MV-4-11 (cell line): ENCODE measurements at regions not wholly inside any gene's neighbourhood (a gene's known extent, or its start where the extent isn't known, plus 50 kb on each side); places are given as distances from the start of the nearest gene placed in this dataset.
A peak's percentile ranks its signal among the peaks of the same experiment; 100 is the strongest.
"Not testable (repeated sequence)": the region's sequence is repeated elsewhere in the genome, so short reads cannot be mapped to it uniquely, and the experiment has no call there.

Experiments
- DNase-seq: peaks from one replicate; lab custom pipeline; 2025; lab: John Stamatoyannopoulos, UW

- no peak for DNase-seq
Observed at GRCh38 chr21:35399706-35400105, 350.6 kb upstream of the RUNX1 start.

- DNase-seq: no peak
Observed at GRCh38 chr21:35399002-35399530, 350.0 kb upstream of the RUNX1 start.

GRCh38 chr21:35398346-35398982, 349.4 kb upstream of the RUNX1 start:
- DNase-seq: no peak

- no peak for DNase-seq
Observed at GRCh38 chr21:35397781-35398180, 348.7 kb upstream of the RUNX1 start.

- DNase-seq: no peak
Observed at GRCh38 chr21:35396655-35397054, 347.6 kb upstream of the RUNX1 start.

GRCh38 chr21:35395728-35396127, 346.6 kb upstream of the RUNX1 start:
- DNase-seq: peak; percentile 68

GRCh38 chr21:35394634-35395369, 345.7 kb upstream of the RUNX1 start:
- peak; percentile 91 for DNase-seq

- DNase-seq: no peak
Observed at GRCh38 chr21:35394049-35394448, 344.9 kb upstream of the RUNX1 start.

- DNase-seq: peak; percentile 25
Observed at GRCh38 chr21:35390013-35390776, 341.1 kb upstream of the RUNX1 start.

GRCh38 chr21:35386491-35387079, 337.5 kb upstream of the RUNX1 start:
- no peak for DNase-seq

GRCh38 chr21:35384375-35384774, 335.3 kb upstream of the RUNX1 start:
- no peak for DNase-seq

GRCh38 chr21:35382696-35383095, 333.6 kb upstream of the RUNX1 start:
- DNase-seq: no peak

GRCh38 chr21:35381743-35382310, 332.7 kb upstream of the RUNX1 start:
- DNase-seq: no peak

GRCh38 chr21:35380304-35380703, 331.2 kb upstream of the RUNX1 start:
- DNase-seq: not testable (repeated sequence)

- no peak for DNase-seq
Observed at GRCh38 chr21:35378881-35379280, 329.8 kb upstream of the RUNX1 start.

- DNase-seq: no peak
Observed at GRCh38 chr21:35377505-35378090, 328.5 kb upstream of the RUNX1 start.

- no peak for DNase-seq
Observed at GRCh38 chr21:35376406-35377135, 327.5 kb upstream of the RUNX1 start.

- no peak for DNase-seq
Observed at GRCh38 chr21:35375115-35375514, 326.0 kb upstream of the RUNX1 start.

GRCh38 chr21:35373998-35374397, 324.9 kb upstream of the RUNX1 start:
- DNase-seq: no peak

GRCh38 chr21:35372201-35372600, 323.1 kb upstream of the RUNX1 start:
- no peak for DNase-seq

GRCh38 chr21:35370671-35371070, 321.6 kb upstream of the RUNX1 start:
- no peak for DNase-seq
